ENCODE measurements at regions not wholly inside any gene's neighbourhood (a gene's known extent, or its start where the extent isn't known, plus 50 kb on each side); places are given as distances from the start of the nearest gene placed in this dataset.

- no peak for TF ChIP-seq ZNF70 (CRISPR knock-in tag; IDR thresholded peaks at IDR 0.05)
- no peak for TF ChIP-seq ZNF565 (CRISPR knock-in tag; conservative IDR thresholded peaks at IDR 0.05; ENCODE audit: low read depth)
- TF ChIP-seq ZFP3 (CRISPR knock-in tag; IDR thresholded peaks at IDR 0.05), result no peak
- TF ChIP-seq PATZ1 (CRISPR knock-in tag; IDR thresholded peaks at IDR 0.05; ENCODE audit: borderline replicate concordance), result no peak
- no peak for TF ChIP-seq RARB (CRISPR knock-in tag; IDR thresholded peaks at IDR 0.05)
- TF ChIP-seq BACH2 (CRISPR knock-in tag; IDR thresholded peaks at IDR 0.05; ENCODE audit: borderline replicate concordance), result no peak
- TF ChIP-seq CSRNP3 (CRISPR knock-in tag; IDR thresholded peaks at IDR 0.05), result no peak
- TF ChIP-seq CSDC2 (CRISPR knock-in tag; IDR thresholded peaks at IDR 0.05), result no peak
- no peak for TF ChIP-seq TCF4 (CRISPR knock-in tag; IDR thresholded peaks at IDR 0.05; ENCODE audit: borderline replicate concordance)
- TF ChIP-seq ZFP30 (CRISPR knock-in tag; IDR thresholded peaks at IDR 0.05), result no peak
- TF ChIP-seq TOX (CRISPR knock-in tag; IDR thresholded peaks at IDR 0.05; ENCODE audit: borderline replicate concordance), result no peak
- TF ChIP-seq ZC3H10 (CRISPR knock-in tag; IDR thresholded peaks at IDR 0.05), result no peak
- TF ChIP-seq ZNF8 (CRISPR knock-in tag; IDR thresholded peaks at IDR 0.05), result no peak
- TF ChIP-seq ARNTL (CRISPR knock-in tag; IDR thresholded peaks at IDR 0.05; ENCODE audit: borderline replicate concordance, low read depth), result no peak
These were observed 2638.7 kb upstream of the PCDH20 start for GRCh38 chr13:64054321-64054720.
